Psoas muscle (tissue), 7 donors: ENCODE measurements at regions not wholly inside any gene's neighbourhood (a gene's known extent, or its start where the extent isn't known, plus 50 kb on each side); places are given as distances from the start of the nearest gene placed in this dataset.

Experiments used
- ATAC-seq, 4 donors: fragments of 200-7000 bp; cut with Tn5 transposase; one replicate each; pipeline ENCODE4 v1.9.1; 2020; ENCODE audit warnings: moderate library complexity in 3 of 4, mild to moderate bottlenecking in 2 of 4
- DNase-seq, 2 donors: peaks; one replicate each; pipeline ENCODE4 v3.0.0-alpha.2; 2020
- H3K27ac ChIP-seq: fragments of 200-600 bp; one replicate; pipeline ENCODE4 v1.8.0; 2022
- H3K27me3 ChIP-seq, 3 donors: fragments of 200-600 bp in 1 of 3; one replicate each; pipeline versions ENCODE4 v1.6.1 to v1.8.0; 2013 to 2022; ENCODE audit warnings: low read length in 2 of 3, mild to moderate bottlenecking in 2 of 3, moderate library complexity in 1 of 3; ENCODE audit not compliant: insufficient read depth in 3 of 3
- H3K36me3 ChIP-seq, 2 donors: fragments of 200-600 bp in 1 of 2; one replicate each; pipeline versions ENCODE4 v1.6.1 to v1.8.0; 2013 to 2022; ENCODE audit warnings: low read depth in 1 of 2, mild to moderate bottlenecking in 1 of 2, moderate library complexity in 1 of 2; ENCODE audit not compliant: insufficient read depth in 1 of 2
- H3K4me1 ChIP-seq: fragments of 200-600 bp; one replicate; pipeline ENCODE4 v1.8.0; 2022
- H3K4me3 ChIP-seq: fragments of 200-600 bp; one replicate; pipeline ENCODE4 v1.8.0; 2022; ENCODE audit warnings: mild to moderate bottlenecking
- H3K9me3 ChIP-seq: fragments of 200-600 bp; one replicate; pipeline ENCODE4 v1.8.0; 2022
- WGBS, 3 donors: extraction: QIAGEN DNeasy Blood & Tissue Kit; methylation state at CpG; one replicate each; pipeline versions ENCODE4 v1.1.6 to v1.1.7; 2013; 5-methylcytosine and 5-hydroxymethylcytosine counted together
- intact Hi-C, 2 donors: fragments of 100-400 bp; cut with DNase I; formaldehyde crosslinking; loops; one replicate each; pipeline versions ENCODE4 v1.11.0 to v1.14.2; 2022
- TF ChIP-seq, protein P1 (sequence below): fragments of 200-600 bp; IDR thresholded peaks from one replicate; pipeline ENCODE4 v1.8.0; 2022; ENCODE audit warnings: antibody characterized with exemption
- donor health status: healthy with polysubstance abuse.
- donor health status: DM: no; HTN: no; CAD: no; lungs with moderate emphysema.
- donor health status: Bipolar disorder and iron deficiency.
- donor health status: healthy.
- donor health status: DM: yes; HTN: yes; CAD: no.
- donor health status: DM: no; HTN: no; CAD: no.
- donor health status: DM: yes; HTN: yes; CAD: no.

DNA sequence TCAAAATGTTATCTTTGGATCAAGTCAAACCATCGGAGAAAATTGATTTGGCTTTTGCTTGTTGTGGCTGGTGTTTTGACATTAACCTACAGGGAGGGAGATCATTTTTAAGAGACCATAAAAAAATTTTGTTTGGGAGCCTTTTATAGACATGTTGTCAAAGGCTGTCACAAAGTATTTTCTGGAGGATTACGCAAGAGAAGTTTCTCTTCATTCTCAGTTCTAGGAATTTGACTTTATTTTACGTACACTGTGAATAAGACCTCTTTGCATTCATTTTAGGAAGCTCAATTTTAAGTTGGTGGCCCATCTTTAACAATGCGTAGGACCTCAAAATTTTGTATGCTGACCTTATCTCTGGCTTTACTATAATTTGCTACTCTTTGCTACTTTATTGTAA, 50.2 kb upstream of the SLC44A1 start:
- H3K27ac ChIP-seq: no peak overlapping the region
- H3K36me3 ChIP-seq: no peaks in the 10 kb centered on the region
- TF ChIP-seq, protein P1, sequence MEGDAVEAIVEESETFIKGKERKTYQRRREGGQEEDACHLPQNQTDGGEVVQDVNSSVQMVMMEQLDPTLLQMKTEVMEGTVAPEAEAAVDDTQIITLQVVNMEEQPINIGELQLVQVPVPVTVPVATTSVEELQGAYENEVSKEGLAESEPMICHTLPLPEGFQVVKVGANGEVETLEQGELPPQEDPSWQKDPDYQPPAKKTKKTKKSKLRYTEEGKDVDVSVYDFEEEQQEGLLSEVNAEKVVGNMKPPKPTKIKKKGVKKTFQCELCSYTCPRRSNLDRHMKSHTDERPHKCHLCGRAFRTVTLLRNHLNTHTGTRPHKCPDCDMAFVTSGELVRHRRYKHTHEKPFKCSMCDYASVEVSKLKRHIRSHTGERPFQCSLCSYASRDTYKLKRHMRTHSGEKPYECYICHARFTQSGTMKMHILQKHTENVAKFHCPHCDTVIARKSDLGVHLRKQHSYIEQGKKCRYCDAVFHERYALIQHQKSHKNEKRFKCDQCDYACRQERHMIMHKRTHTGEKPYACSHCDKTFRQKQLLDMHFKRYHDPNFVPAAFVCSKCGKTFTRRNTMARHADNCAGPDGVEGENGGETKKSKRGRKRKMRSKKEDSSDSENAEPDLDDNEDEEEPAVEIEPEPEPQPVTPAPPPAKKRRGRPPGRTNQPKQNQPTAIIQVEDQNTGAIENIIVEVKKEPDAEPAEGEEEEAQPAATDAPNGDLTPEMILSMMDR: no peak
- no peak overlapping the region for H3K4me3 ChIP-seq
- H3K27me3 ChIP-seq: no peaks in the 10 kb centered on the region
- no peaks in the 10 kb centered on the region for H3K9me3 ChIP-seq
- intact Hi-C loops: no loop called here
- ATAC-seq (no peak), DNase-seq (no peak)
- WGBS, 3 donors: 79 to 84% (median 83%) methylated on average over 4 of the region's 4 CpGs
- no peaks in the 10 kb centered on the region for H3K4me1 ChIP-seq
